ENCODE measurements at regions not wholly inside any gene's neighbourhood (a gene's known extent, or its start where the extent isn't known, plus 50 kb on each side); places are given as distances from the start of the nearest gene placed in this dataset.
"Not testable (repeated sequence)": the region's sequence is repeated elsewhere in the genome, so short reads cannot be mapped to it uniquely, and the experiment has no call there.

- Histone ChIP-seq H3K27me3 (ENCODE audit: control insufficient read depth, insufficient read depth, low read length, poor library complexity, severe bottlenecking) (no peaks in the 10 kb centered on the region), H3K36me3 (ENCODE audit: control insufficient read depth, insufficient read depth, low read length) (no peaks in the 10 kb centered on the region), H3K9me3 (ENCODE audit: control insufficient read depth, low read length) (no peaks in the 10 kb centered on the region), H3K4me1 (ENCODE audit: control insufficient read depth, insufficient read depth, low read length) (no peaks in the 10 kb centered on the region), H3K4me3 (ENCODE audit: insufficient read depth, low read depth, low read length) (no peak overlapping the region), H3K27ac (ENCODE audit: insufficient read depth, low read depth, low read length, poor library complexity, severe bottlenecking) (no peak overlapping the region)
- WGBS, 2 experiments, result 78 to 90% methylated on average over 3 of the region's 3 CpGs
Measured at GRCh38 chr2:126106006-126106405, 550.0 kb upstream of the GYPC start.

- WGBS, 2 experiments, result 90 to 94% methylated on average over 1 of the region's 1 CpG
- no peaks in the 10 kb centered on the region for H3K9me3 ChIP-seq (ENCODE audit: control insufficient read depth, low read length)
- no peak overlapping the region for H3K4me3 ChIP-seq (ENCODE audit: insufficient read depth, low read depth, low read length)
- no peaks in the 10 kb centered on the region for H3K4me1 ChIP-seq (ENCODE audit: control insufficient read depth, insufficient read depth, low read length)
- H3K27me3 ChIP-seq (ENCODE audit: control insufficient read depth, insufficient read depth, low read length, poor library complexity, severe bottlenecking), result no peaks in the 10 kb centered on the region
- H3K36me3 ChIP-seq (ENCODE audit: control insufficient read depth, insufficient read depth, low read length), result no peaks in the 10 kb centered on the region
- H3K27ac ChIP-seq (ENCODE audit: insufficient read depth, low read depth, low read length, poor library complexity, severe bottlenecking), result no peak overlapping the region
Measured at GRCh38 chr2:126107883-126108282, 548.1 kb upstream of the GYPC start.

GRCh38 chr2:126115975-126116374, 540.0 kb upstream of the GYPC start:
- H3K36me3 ChIP-seq (ENCODE audit: control insufficient read depth, insufficient read depth, low read length), result no peaks in the 10 kb centered on the region
- no peak overlapping the region for H3K27ac ChIP-seq (ENCODE audit: insufficient read depth, low read depth, low read length, poor library complexity, severe bottlenecking)
- H3K4me3 ChIP-seq (ENCODE audit: insufficient read depth, low read depth, low read length), result no peak overlapping the region
- H3K4me1 ChIP-seq (ENCODE audit: control insufficient read depth, insufficient read depth, low read length), result no peaks in the 10 kb centered on the region
- 60 to 68% methylated on average over 2 of the region's 2 CpGs for WGBS, 2 experiments
- H3K27me3 ChIP-seq (ENCODE audit: control insufficient read depth, insufficient read depth, low read length, poor library complexity, severe bottlenecking), result no peaks in the 10 kb centered on the region
- H3K9me3 ChIP-seq (ENCODE audit: control insufficient read depth, low read length), result no peaks in the 10 kb centered on the region

GRCh38 chr2:126117886-126118285, 538.1 kb upstream of the GYPC start:
- Histone ChIP-seq H3K27me3 (ENCODE audit: control insufficient read depth, insufficient read depth, low read length, poor library complexity, severe bottlenecking) (no peaks in the 10 kb centered on the region), H3K27ac (ENCODE audit: insufficient read depth, low read depth, low read length, poor library complexity, severe bottlenecking) (no peak overlapping the region), H3K36me3 (ENCODE audit: control insufficient read depth, insufficient read depth, low read length) (no peaks in the 10 kb centered on the region), H3K4me3 (ENCODE audit: insufficient read depth, low read depth, low read length) (no peak overlapping the region), H3K4me1 (ENCODE audit: control insufficient read depth, insufficient read depth, low read length) (no peaks in the 10 kb centered on the region), H3K9me3 (ENCODE audit: control insufficient read depth, low read length) (no peaks in the 10 kb centered on the region)
- 95 to 97% methylated on average over 1 of the region's 1 CpG for WGBS, 2 experiments

GRCh38 chr2:126145752-126146151, 510.2 kb upstream of the GYPC start:
- H3K4me1 ChIP-seq (ENCODE audit: control insufficient read depth, insufficient read depth, low read length), result no peaks in the 10 kb centered on the region
- no peaks in the 10 kb centered on the region for H3K36me3 ChIP-seq (ENCODE audit: control insufficient read depth, insufficient read depth, low read length)
- no peak overlapping the region for H3K27ac ChIP-seq (ENCODE audit: insufficient read depth, low read depth, low read length, poor library complexity, severe bottlenecking)
- no peaks in the 10 kb centered on the region for H3K9me3 ChIP-seq (ENCODE audit: control insufficient read depth, low read length)
- H3K4me3 ChIP-seq (ENCODE audit: insufficient read depth, low read depth, low read length), result no peak overlapping the region
- 88 to 97% methylated on average over 1 of the region's 1 CpG for WGBS, 2 experiments
- no peaks in the 10 kb centered on the region for H3K27me3 ChIP-seq (ENCODE audit: control insufficient read depth, insufficient read depth, low read length, poor library complexity, severe bottlenecking)

GRCh38 chr2:126154256-126154785, 501.6 kb upstream of the GYPC start:
- Histone ChIP-seq H3K4me3 (ENCODE audit: insufficient read depth, low read depth, low read length) (no peak overlapping the region), H3K27me3 (ENCODE audit: control insufficient read depth, insufficient read depth, low read length, poor library complexity, severe bottlenecking) (no peaks in the 10 kb centered on the region), H3K9me3 (ENCODE audit: control insufficient read depth, low read length) (no peaks in the 10 kb centered on the region), H3K4me1 (ENCODE audit: control insufficient read depth, insufficient read depth, low read length) (no peaks in the 10 kb centered on the region), H3K36me3 (ENCODE audit: control insufficient read depth, insufficient read depth, low read length) (no peaks in the 10 kb centered on the region), H3K27ac (ENCODE audit: insufficient read depth, low read depth, low read length, poor library complexity, severe bottlenecking) (no peak overlapping the region)
- 100% methylated on average over 1 of the region's 1 CpG for WGBS, 2 experiments

GRCh38 chr2:126160950-126161349, 495.0 kb upstream of the GYPC start:
- H3K27ac ChIP-seq (ENCODE audit: insufficient read depth, low read depth, low read length, poor library complexity, severe bottlenecking); H3K9me3 ChIP-seq (ENCODE audit: control insufficient read depth, low read length); H3K4me3 ChIP-seq (ENCODE audit: insufficient read depth, low read depth, low read length); H3K36me3 ChIP-seq (ENCODE audit: control insufficient read depth, insufficient read depth, low read length); H3K4me1 ChIP-seq (ENCODE audit: control insufficient read depth, insufficient read depth, low read length); H3K27me3 ChIP-seq (ENCODE audit: control insufficient read depth, insufficient read depth, low read length, poor library complexity, severe bottlenecking): not testable (repeated sequence)
- 88 to 89% methylated on average over 4 of the region's 4 CpGs for WGBS, 2 experiments

- H3K9me3 ChIP-seq (ENCODE audit: control insufficient read depth, low read length), result no peaks in the 10 kb centered on the region
- H3K4me3 ChIP-seq (ENCODE audit: insufficient read depth, low read depth, low read length), result no peak overlapping the region
- no peaks in the 10 kb centered on the region for H3K27me3 ChIP-seq (ENCODE audit: control insufficient read depth, insufficient read depth, low read length, poor library complexity, severe bottlenecking)
- H3K4me1 ChIP-seq (ENCODE audit: control insufficient read depth, insufficient read depth, low read length), result no peaks in the 10 kb centered on the region
- H3K36me3 ChIP-seq (ENCODE audit: control insufficient read depth, insufficient read depth, low read length), result no peaks in the 10 kb centered on the region
- H3K27ac ChIP-seq (ENCODE audit: insufficient read depth, low read depth, low read length, poor library complexity, severe bottlenecking), result no peak overlapping the region
- 87 to 90% methylated on average over 6 of the region's 6 CpGs for WGBS, 2 experiments
Measured at GRCh38 chr2:126172631-126173184, 483.2 kb upstream of the GYPC start.

GRCh38 chr2:126175222-126175621, 480.7 kb upstream of the GYPC start:
- Histone ChIP-seq H3K9me3 (ENCODE audit: control insufficient read depth, low read length) (no peaks in the 10 kb centered on the region), H3K27ac (ENCODE audit: insufficient read depth, low read depth, low read length, poor library complexity, severe bottlenecking) (no peak overlapping the region), H3K27me3 (ENCODE audit: control insufficient read depth, insufficient read depth, low read length, poor library complexity, severe bottlenecking) (no peaks in the 10 kb centered on the region), H3K4me1 (ENCODE audit: control insufficient read depth, insufficient read depth, low read length) (no peaks in the 10 kb centered on the region), H3K36me3 (ENCODE audit: control insufficient read depth, insufficient read depth, low read length) (no peaks in the 10 kb centered on the region), H3K4me3 (ENCODE audit: insufficient read depth, low read depth, low read length) (no peak overlapping the region)
- WGBS, 2 experiments, result 97 to 98% methylated on average over 2 of the region's 2 CpGs

GRCh38 chr2:126177479-126177878, 478.5 kb upstream of the GYPC start:
- no peaks in the 10 kb centered on the region for H3K4me1 ChIP-seq (ENCODE audit: control insufficient read depth, insufficient read depth, low read length)
- no peaks in the 10 kb centered on the region for H3K36me3 ChIP-seq (ENCODE audit: control insufficient read depth, insufficient read depth, low read length)
- H3K27me3 ChIP-seq (ENCODE audit: control insufficient read depth, insufficient read depth, low read length, poor library complexity, severe bottlenecking), result no peaks in the 10 kb centered on the region
- WGBS, 2 experiments, result 96 to 97% methylated on average over 2 of the region's 2 CpGs
- no peaks in the 10 kb centered on the region for H3K9me3 ChIP-seq (ENCODE audit: control insufficient read depth, low read length)
- no peak overlapping the region for H3K27ac ChIP-seq (ENCODE audit: insufficient read depth, low read depth, low read length, poor library complexity, severe bottlenecking)
- H3K4me3 ChIP-seq (ENCODE audit: insufficient read depth, low read depth, low read length), result no peak overlapping the region

- 86 to 87% methylated on average over 3 to 4 of the region's 4 CpGs for WGBS, 2 experiments
- no peaks in the 10 kb centered on the region for H3K9me3 ChIP-seq (ENCODE audit: control insufficient read depth, low read length)
- peaks cover 7% of the 10 kb centered on the region for H3K4me1 ChIP-seq (ENCODE audit: control insufficient read depth, insufficient read depth, low read length)
- H3K27ac ChIP-seq (ENCODE audit: insufficient read depth, low read depth, low read length, poor library complexity, severe bottlenecking), result no peak overlapping the region
- H3K4me3 ChIP-seq (ENCODE audit: insufficient read depth, low read depth, low read length), result no peak overlapping the region
- no peaks in the 10 kb centered on the region for H3K27me3 ChIP-seq (ENCODE audit: control insufficient read depth, insufficient read depth, low read length, poor library complexity, severe bottlenecking)
- no peaks in the 10 kb centered on the region for H3K36me3 ChIP-seq (ENCODE audit: control insufficient read depth, insufficient read depth, low read length)
Measured at GRCh38 chr2:126187668-126188067, 468.3 kb upstream of the GYPC start.
